Activated CD8-positive, alpha-beta memory T cell treated with anti-CD3 and anti-CD28 coated beads for 24 hours (primary cell): ENCODE measurements at regions not wholly inside any gene's neighbourhood (a gene's known extent, or its start where the extent isn't known, plus 50 kb on each side); places are given as distances from the start of the nearest gene placed in this dataset.
A peak's percentile ranks its signal among the peaks of the same experiment; 100 is the strongest.

Source experiments
- DNase-seq: peaks from one replicate; pipeline ENCODE4 v3.0.0-alpha.2; 2020

- peak; percentile 61 for DNase-seq
Measured at GRCh38 chr7:16223963-16224707, 197.2 kb downstream of the CRPPA start.

DNA sequence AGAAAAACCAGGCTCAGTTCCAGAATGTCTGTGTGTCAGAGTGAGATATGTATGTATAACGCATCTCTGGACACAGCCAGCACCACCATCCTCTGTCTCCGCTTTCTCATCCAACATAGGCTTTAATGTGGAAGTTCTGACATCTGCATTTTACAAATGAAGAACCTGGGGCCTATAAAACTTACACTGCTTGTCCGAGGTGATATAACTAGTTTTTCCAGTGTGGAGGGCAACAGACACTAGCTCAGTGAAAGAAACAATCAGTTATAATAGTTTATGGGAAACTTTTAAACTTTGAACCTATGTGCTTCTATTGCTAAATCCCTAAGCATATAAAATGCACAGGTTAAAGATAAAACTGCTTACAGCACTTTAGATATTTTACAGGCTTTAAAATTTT is 208.7 kb downstream of the CRPPA start:
- no peak for DNase-seq

DNA sequence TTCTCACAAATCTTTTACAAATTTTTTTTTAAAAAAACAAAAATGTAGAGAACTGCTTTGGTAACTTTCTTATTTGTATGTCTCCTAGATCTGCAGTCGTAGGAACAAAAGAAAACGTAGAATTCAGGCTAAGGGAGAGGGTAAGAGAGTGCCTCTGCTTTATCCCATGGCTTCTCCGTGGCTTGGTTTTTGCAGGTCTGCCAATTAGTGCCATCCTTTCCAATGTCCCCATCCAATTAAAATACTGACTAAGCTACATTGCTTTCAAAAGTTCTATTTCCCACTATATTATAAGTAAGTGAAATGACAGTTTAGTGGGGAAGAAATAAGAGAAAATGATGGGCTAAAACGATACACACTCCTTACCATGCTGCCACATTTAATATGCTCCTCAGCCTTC is 209.3 kb downstream of the CRPPA start:
- no peak for DNase-seq

GRCh38 chr7:16211402-16211925 is 209.9 kb downstream of the CRPPA start:
- no peak for DNase-seq

DNA sequence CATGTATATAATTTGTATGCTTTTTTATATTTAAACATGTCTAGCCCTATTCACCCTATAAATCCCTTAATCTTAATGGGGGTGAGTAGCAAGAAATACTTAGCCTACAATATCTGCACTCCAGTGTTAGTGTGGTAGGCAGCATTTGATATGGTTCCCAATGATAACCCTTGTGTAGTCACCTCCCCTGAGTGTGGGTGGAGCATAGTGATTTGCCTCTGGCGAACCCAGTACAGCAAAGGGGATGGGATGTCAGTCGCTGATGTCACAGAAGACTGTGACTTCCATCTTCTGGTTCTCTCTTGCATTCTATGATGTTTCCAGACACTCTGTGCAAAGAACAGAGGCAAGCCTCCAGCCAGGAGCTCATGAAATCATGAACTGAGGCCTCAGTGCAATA is 211.2 kb downstream of the CRPPA start:
- no peak for DNase-seq

GRCh38 chr7:16207321-16207720 is 214.0 kb downstream of the CRPPA start:
- DNase-seq, result no peak

DNA sequence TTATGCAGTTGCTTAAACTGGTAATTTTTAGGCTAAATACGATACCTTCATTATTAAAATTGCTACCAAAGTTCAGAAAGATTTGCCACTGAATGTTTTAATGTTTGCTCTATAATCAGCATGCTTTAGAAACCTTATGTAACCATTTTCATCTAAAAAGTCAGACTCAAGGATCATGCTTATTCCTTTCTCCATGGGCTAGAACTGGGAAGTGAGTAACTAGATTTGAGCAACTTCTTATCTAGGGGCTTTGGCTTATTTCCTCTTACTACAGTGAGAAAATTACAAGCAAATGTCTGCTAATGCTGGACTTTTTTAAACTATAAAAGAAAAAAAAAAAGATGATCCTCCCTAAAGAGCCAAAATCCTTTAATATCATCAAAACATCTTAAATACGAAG is 215.9 kb downstream of the CRPPA start:
- no peak for DNase-seq

- DNase-seq, result no peak
Measured at GRCh38 chr7:16204953-16205352, 216.4 kb downstream of the CRPPA start.

GRCh38 chr7:16203065-16203464 is 218.3 kb downstream of the CRPPA start:
- DNase-seq, result no peak

DNA sequence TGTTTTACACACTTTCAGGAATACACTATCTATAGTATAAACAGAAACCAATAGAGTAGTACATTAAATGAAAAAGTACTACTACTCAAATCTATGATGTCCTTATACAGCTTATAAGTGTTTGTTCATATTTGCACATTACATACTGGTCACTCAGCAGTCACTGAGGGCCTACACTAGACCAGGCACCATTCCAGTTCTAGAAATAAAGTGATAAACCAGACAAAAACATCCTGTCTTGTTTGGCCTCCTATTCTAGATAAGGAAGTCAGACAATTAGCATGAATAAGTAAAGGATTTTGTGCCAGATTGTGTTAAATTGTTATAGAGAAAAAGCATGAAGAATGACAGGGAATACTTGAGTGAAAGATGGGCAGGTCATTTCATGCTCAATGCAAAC is 219.0 kb downstream of the CRPPA start:
- DNase-seq, result no peak

DNA sequence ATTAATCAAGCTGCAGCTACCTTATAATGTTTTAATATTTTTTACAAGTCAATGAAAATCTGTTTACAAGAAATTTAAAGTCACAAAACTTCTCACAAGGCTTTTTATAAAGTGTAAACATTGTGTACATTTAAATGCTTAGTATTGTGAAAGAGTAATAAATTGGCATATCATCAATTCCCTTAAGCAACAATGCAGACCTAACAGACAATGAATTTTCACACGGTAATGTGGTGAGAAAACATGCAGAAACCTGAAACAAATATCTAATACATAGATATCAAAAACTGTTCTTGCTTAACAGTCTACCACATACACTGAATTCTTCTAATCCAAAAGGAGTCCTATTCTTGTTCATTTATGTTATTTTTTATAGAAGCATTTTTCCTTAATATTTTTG is 220.7 kb downstream of the CRPPA start:
- no peak for DNase-seq

GRCh38 chr7:16193631-16194030 is 227.7 kb downstream of the CRPPA start:
- no peak for DNase-seq

GRCh38 chr7:16189026-16189715 is 232.2 kb downstream of the CRPPA start:
- DNase-seq, result no peak

DNA sequence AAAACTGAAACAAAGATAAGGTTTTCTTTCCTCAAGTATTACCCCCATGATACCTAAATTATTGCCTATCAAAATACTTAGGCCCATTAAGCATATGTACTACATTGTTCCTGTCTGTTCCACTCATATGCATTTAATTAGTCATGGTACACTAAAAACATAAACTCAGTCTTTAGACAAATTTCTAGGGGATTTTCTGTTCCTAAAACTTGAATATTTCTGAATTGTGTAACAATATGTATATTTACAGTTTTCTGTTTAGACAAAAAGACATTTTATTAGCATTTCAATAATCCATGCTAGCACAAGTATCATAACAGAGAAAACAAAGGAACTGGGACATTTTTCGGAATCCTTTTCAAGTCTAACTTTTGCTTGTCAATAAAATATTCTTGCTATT is 234.2 kb downstream of the CRPPA start:
- no peak for DNase-seq

DNA sequence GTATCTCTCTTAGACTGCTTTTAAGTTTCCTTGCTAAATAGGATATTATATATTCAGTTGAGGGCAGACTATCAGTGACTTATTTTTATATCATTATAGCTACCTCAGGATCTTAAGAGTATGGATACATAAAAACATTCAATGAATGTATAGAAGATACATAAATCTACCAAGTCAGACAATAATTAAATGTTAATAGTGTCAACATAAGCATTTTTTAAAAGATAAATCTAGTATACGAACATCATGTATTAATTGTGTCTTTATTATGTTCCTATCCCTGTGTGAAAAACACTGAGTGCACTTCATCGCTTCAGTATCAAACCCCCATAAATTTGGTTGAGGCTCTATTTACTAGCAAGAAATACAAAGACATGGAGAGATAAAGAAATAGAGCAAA is 242.8 kb downstream of the CRPPA start:
- no peak for DNase-seq

- DNase-seq, result no peak
Measured at GRCh38 chr7:16178092-16178491, 243.2 kb downstream of the CRPPA start.

DNA sequence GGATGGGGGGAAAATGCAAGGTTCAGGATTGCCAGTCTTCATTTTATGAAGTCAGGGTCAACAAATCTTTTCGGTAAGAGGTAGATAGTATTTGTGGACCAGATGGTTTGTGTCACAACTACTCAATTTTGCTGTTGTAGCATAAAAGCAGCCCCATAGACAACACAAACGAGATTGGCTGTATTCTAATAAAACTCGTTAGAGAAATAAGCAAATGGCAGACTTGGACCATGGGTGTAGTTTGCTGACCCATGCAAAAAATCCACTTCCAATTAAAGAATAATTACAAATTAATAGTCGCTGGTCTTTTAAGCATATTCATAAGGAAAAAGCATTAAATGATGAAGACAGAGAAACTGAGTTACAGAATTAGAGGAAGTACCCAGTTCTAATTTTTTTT is 247.1 kb downstream of the CRPPA start:
- no peak for DNase-seq

DNA sequence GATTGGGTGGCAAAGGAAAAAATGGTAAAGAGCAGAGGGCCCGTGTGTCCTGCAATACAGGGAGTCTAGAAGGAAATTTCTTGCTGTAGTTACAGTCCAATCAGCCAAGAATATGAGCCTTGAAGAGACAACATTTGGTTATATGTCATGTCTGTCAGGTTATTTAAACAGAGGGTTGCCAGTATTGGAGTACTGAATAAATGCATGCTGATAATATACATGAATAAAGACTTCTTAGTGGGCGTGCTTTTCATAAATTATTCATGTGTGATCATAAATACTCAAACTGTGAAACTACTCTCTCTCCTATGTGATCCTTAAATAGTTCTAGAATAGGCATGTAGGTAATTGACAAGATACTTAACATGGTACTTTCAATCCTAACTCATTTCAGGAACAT is 249.0 kb downstream of the CRPPA start:
- no peak for DNase-seq

DNA sequence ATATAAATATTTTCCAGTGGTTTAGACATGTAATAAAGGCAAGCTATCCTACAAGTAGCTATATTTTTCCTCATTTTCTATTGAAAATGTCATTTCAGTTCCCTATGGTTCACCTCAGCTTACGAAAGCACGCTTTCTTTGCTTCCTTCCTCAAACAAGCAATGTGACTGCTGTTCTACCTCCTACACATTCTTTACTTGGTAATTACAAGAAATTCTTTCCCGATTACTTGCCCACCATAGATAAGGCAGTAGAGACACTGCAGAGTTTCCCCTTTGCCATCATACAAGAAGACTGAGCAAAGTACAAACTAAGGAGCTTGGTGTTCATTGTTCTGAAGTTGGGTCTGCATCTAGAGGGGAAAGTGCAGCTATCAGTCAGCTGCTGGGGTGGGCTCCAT is 249.4 kb downstream of the CRPPA start:
- no peak for DNase-seq

GRCh38 chr7:16170671-16171070 is 250.7 kb downstream of the CRPPA start:
- DNase-seq, result no peak

GRCh38 chr7:16169537-16169936 is 251.8 kb downstream of the CRPPA start:
- no peak for DNase-seq

- no peak for DNase-seq
Measured at GRCh38 chr7:16167526-16167925, 253.8 kb downstream of the CRPPA start.

GRCh38 chr7:16144361-16144760 is 277.0 kb downstream of the CRPPA start:
- DNase-seq, result no peak

DNA sequence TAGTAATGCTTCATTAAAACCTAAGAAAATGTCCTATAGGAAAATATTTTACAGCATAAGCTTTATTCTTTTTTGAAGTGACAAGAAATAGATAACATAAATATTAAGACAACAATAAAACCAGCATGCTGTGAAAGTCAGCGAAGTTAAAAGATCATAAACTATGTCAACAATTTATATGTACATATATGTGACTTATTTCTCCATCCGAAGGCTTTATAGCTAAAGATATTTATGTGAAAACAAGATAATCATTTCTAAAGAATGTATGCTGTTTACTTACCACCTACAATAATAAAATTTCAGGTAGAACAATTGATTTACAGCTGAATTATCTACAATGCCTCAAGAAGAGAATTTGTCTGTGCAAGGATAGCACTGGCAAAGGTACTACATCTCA is 283.4 kb downstream of the CRPPA start:
- no peak for DNase-seq

GRCh38 chr7:16136896-16137295 is 284.4 kb downstream of the CRPPA start:
- no peak for DNase-seq
